GM19035 (cell line): ENCODE measurements at regions not wholly inside any gene's neighbourhood (a gene's known extent, or its start where the extent isn't known, plus 50 kb on each side); places are given as distances from the start of the nearest gene placed in this dataset.

Experiments
- ATAC-seq: cut with Tn5 transposase; IDR thresholded peaks from one replicate; pipeline ENCODE4 v1.9.1; 2021; ENCODE audit not compliant: unreplicated experiment

DNA sequence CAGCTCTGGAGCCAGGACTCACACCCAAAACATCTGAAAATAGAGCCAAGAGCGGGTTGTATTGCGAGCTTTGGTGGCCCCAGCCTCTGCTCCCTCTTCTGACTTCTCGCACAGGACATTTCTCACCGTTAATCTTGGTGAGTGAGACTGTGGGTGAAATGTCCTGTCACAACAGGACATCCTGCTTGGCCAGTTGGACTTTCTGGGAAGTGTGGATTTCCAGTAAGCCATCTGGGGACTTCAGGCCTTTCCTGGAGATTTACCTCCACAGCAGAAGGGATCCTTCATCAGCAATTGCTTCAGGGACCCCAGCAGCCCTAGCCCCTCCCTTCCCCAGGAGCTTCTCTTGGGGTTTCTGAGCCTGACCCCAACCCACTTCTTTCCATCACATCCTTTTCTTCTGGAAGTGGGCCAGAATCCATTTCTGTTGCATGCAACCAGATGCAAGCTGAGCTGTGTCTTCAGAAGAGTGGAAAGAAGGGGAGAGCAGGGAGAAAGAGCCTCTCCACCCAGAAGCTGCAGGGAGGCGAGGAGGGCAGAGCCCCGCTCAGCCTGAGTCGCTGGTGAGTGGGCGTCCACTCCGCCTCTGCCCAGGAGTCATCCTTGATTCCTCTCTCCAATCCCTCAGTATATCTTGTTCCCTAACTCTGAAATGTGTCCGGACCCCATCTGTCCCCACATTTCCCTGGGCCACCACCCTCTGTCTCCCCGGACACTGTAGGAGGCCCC lies 50.3 kb upstream of the GADD45G start:
- no peak for ATAC-seq

DNA sequence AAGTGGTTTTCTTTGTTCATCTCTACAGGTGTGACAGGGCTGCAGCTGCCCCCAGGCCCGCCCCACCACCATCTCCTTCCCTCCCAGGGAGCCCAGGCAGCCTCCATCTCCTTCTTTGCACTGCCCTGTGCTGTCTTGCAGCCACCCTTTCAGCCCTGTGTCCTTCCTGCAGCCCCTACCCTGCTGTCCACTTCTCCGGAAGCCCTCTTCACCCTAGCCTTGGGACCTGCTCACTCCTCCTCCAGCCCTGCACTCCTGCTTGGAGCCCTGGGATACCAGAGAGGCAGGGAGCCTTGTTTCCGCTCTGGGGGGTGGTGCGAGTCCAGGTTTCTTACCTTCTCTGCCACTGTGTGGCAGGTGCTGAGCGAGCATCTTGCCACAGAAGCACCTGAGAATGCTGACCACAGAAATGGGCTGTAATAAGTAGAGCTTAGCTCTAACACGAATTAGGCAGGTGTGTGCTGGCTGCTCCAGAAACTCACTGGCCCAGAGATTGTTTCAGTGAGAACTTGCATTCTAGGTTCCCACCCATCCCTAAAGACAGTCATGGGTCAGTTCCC lies 51.3 kb upstream of the GADD45G start:
- ATAC-seq, result no peak

DNA sequence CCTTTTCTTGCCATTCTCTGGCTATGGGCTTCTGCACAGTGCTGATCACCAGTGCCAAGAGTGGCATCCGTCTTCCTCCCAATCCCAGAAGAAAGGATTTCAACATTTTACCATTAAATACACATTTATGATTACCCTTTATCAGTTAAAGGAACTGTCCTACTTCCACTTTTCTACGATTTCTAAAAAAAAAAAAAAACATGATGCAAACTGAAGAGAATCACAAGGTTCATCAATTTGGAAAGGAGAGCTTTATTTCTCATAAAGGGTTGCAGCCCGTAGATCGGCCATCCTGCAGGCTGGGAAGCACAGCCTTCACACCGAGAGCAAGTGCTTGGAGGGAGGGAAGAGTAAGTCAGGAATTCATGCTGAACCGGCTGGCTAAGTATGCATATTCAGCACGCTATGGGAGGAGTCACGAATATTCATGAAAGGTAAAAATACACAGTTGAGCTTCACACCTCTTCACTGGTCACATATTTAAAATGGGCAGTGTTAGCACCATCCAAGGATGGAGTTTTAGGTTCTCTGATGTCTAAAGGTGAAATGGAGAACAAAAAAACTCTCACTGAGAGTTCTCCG lies 52.5 kb upstream of the SEMA4D start:
- ATAC-seq, result no peak

DNA sequence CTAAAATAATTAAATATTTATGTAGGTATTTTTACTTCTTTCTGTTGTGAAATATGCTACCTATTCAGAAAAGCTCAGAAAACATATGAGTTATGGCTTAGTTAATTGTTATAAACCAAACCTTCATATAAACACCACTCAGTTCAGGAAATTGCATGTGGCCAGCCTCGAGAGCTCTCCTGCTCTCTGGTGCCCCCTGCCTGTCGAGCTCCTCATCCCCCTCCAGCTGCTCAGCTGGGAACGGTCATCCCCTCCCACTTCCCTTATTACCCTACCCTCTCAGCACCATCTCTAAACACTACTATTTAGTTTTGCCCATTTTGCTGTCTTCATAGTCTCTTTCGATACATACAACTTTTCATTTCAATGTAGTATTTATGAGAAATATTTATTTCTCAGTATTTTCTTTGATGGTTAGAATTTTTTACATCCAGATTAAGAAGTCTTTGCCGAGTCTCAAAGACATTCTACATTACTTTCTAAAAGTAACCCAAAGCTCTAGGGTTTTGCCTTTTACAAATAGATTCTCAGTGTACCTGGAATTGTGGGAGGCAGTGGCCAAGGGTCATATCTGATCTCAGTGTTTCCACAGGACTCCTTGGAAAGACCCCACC lies 51.2 kb upstream of the SEMA4D start:
- ATAC-seq, result peak; percentile 85

DNA sequence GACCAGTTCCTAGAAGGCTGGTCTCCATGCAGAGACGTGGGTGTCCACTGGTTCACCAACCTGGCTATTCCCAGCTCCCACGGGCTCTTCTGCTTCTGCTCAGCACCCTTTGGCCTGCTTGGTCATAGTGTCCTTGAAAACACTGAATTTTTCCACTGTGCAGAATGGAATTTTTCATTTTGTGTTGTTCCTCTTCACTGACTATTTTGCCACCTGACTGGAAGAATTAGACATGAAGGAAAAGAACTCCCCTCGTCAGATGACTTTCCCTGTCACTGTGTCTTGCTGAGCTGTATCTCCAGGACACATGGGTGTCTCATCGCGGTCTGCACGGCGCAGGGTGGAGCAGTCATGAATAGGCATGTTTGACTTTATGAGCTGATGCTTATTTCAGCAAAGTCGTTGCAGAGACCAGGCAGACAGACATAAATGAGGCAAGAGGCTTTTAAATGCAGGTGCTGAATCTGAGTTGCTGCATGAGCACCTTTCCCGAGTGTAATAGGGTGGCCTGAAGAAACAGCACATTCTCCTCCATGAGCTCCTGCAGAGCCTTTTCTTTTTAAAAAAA lies 50.2 kb upstream of the SEMA4D start:
- ATAC-seq, result no peak
